ENCODE measurements at regions not wholly inside any gene's neighbourhood (a gene's known extent, or its start where the extent isn't known, plus 50 kb on each side); places are given as distances from the start of the nearest gene placed in this dataset.

DNA sequence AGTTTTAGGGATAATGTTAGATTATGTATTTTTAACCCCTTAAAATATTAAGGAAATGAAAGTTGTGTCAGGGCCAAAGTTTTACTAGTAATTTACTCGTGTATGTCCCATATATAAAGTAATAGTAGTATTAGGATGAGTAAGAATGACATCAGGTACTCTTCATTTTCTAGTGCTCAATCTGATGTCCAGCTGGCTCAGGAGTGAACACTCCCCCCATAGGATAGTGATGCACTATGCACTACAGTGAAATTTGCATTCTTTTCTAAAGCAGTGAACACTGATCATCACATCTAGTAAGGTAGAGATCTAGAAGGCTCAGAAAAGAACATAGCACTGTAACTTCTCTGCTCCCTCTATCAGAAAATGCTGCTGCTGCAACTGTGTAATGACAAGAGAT, 409.7 kb downstream of the GLUD2 start:
- no peak for TF ChIP-seq POLR2A (IDR thresholded peaks at IDR 0.05)
- TF ChIP-seq CTCF (IDR thresholded peaks at IDR 0.05 in 8 of 11, conservative IDR thresholded peaks at IDR 0.05 in 3 of 11) = no peak

Data from spleen (tissue), 7 donors.